Peyer's patch (tissue), 4 donors: ENCODE measurements at regions not wholly inside any gene's neighbourhood (a gene's known extent, or its start where the extent isn't known, plus 50 kb on each side); places are given as distances from the start of the nearest gene placed in this dataset.

ENCODE experiments used
- DNase-seq, 3 donors: peaks; one replicate each; pipeline ENCODE4 v3.0.0-alpha.2; 2017 to 2019
- H3K27ac ChIP-seq, 4 donors: fragments of 200-600 bp; sonication (generic); one replicate each; pipeline ENCODE4 v1.5.1; 2016 to 2019
- H3K27me3 ChIP-seq, 2 donors: fragments of 200-600 bp; sonication (generic); one replicate each; pipeline ENCODE4 v1.5.1; 2019
- H3K36me3 ChIP-seq, 3 donors: fragments of 200-600 bp; sonication (generic); one replicate each; pipeline ENCODE4 v1.5.1; 2016 to 2019
- H3K4me1 ChIP-seq, 4 donors: fragments of 200-600 bp; sonication (generic); one replicate each; pipeline ENCODE4 v1.5.1; 2016 to 2019
- H3K4me3 ChIP-seq, 4 donors: fragments of 200-600 bp; sonication (generic); 1 replicate in 3 of 4; 2 replicates in 1 of 4; pipeline ENCODE4 v1.5.1; 2016 to 2019; ENCODE audit warnings: mild to moderate bottlenecking in 1 of 4
- H3K9me3 ChIP-seq, 4 donors: fragments of 200-600 bp; sonication (generic); one replicate each; pipeline ENCODE4 v1.5.1; 2016 to 2019; ENCODE audit warnings: mild to moderate bottlenecking in 1 of 4
- CTCF ChIP-seq, 6 experiments: fragments of 450-650 bp in 4 of 6; fragments of 200-600 bp in 2 of 6; sonication (generic) in 1 of 6; IDR thresholded peaks; one replicate each; pipeline ENCODE4 v1.5.1; 2017 to 2019; ENCODE audit warnings: antibody characterized with exemption in 6 of 6, mild to moderate bottlenecking in 3 of 6, moderate library complexity in 1 of 6
- POLR2A ChIP-seq, 2 donors: fragments of 450-650 bp; IDR thresholded peaks; one replicate each; pipeline ENCODE4 v1.5.1; 2017; ENCODE audit warnings: antibody characterized with exemption in 2 of 2, mild to moderate bottlenecking in 2 of 2, moderate library complexity in 2 of 2

GRCh38 chr2:217127744-217128143 lies 267.9 kb upstream of the TNP1 start:
- no peak overlapping the region for H3K4me3 ChIP-seq
- TF ChIP-seq CTCF (IDR thresholded peaks at IDR 0.05) (no peak), POLR2A (IDR thresholded peaks at IDR 0.05) (no peak)
- DNase-seq, result no peak

GRCh38 chr2:217125014-217125413 lies 265.1 kb upstream of the TNP1 start:
- no peaks in the 10 kb centered on the region for H3K36me3 ChIP-seq

More at GRCh38 chr2:217127744-217128143, 267.9 kb upstream of the TNP1 start:
- Histone ChIP-seq H3K27me3 (no peaks in the 10 kb centered on the region), H3K27ac (no peak overlapping the region), H3K4me1 (no peaks in the 10 kb centered on the region), H3K9me3 (no peaks in the 10 kb centered on the region), H3K36me3 (no peaks in the 10 kb centered on the region)

GRCh38 chr2:217124050-217124449 lies 264.2 kb upstream of the TNP1 start:
- DNase-seq, result no peak
- Histone ChIP-seq H3K9me3 (no peaks in the 10 kb centered on the region), H3K27me3 (no peaks in the 10 kb centered on the region), H3K4me3 (no peak overlapping the region), H3K27ac (no peak overlapping the region), H3K4me1 (no peaks in the 10 kb centered on the region), H3K36me3 (no peaks in the 10 kb centered on the region)
- TF ChIP-seq POLR2A (IDR thresholded peaks at IDR 0.05), result no peak
- no peak for TF ChIP-seq CTCF (IDR thresholded peaks at IDR 0.05)

More at GRCh38 chr2:217125014-217125413, 265.1 kb upstream of the TNP1 start:
- no peaks in the 10 kb centered on the region for H3K9me3 ChIP-seq
- H3K4me1 ChIP-seq, result no peaks in the 10 kb centered on the region
- no peak overlapping the region for H3K27ac ChIP-seq
- DNase-seq, result no peak
- H3K27me3 ChIP-seq, result no peaks in the 10 kb centered on the region
- TF ChIP-seq POLR2A (IDR thresholded peaks at IDR 0.05) (no peak), CTCF (IDR thresholded peaks at IDR 0.05) (no peak)
- no peak overlapping the region for H3K4me3 ChIP-seq

GRCh38 chr2:217121565-217121964 lies 261.7 kb upstream of the TNP1 start:
- no peaks in the 10 kb centered on the region for H3K27me3 ChIP-seq
- TF ChIP-seq CTCF (IDR thresholded peaks at IDR 0.05) (no peak), POLR2A (IDR thresholded peaks at IDR 0.05) (no peak)
- no peaks in the 10 kb centered on the region for H3K36me3 ChIP-seq
- no peak overlapping the region for H3K4me3 ChIP-seq
- DNase-seq, result no peak
- H3K27ac ChIP-seq, result no peak overlapping the region
- H3K9me3 ChIP-seq, result no peaks in the 10 kb centered on the region
- H3K4me1 ChIP-seq, result no peaks in the 10 kb centered on the region

- Histone ChIP-seq H3K4me3 (no peak overlapping the region), H3K27me3 (no peaks in the 10 kb centered on the region), H3K27ac (no peak overlapping the region), H3K9me3 (no peaks in the 10 kb centered on the region), H3K36me3 (no peaks in the 10 kb centered on the region), H3K4me1 (no peaks in the 10 kb centered on the region)
- TF ChIP-seq POLR2A (IDR thresholded peaks at IDR 0.05) (no peak), CTCF (IDR thresholded peaks at IDR 0.05) (no peak)
- no peak for DNase-seq
Measured at GRCh38 chr2:217120429-217120828, 260.6 kb upstream of the TNP1 start.
